Activated naive CD8-positive, alpha-beta T cell treated with anti-CD3 and anti-CD28 coated beads, Interleukin-2, amount 50 U/mL, for 24 hours (primary cell): ENCODE measurements at regions not wholly inside any gene's neighbourhood (a gene's known extent, or its start where the extent isn't known, plus 50 kb on each side); places are given as distances from the start of the nearest gene placed in this dataset.

Source experiments
- ATAC-seq: fragments of 150-1000 bp; cut with Tn5 transposase; one replicate; pipeline ENCODE4 v1.10.0; 2021
- DNase-seq: peaks from one replicate; pipeline ENCODE4 v3.0.0; 2021
- H3K27ac Mint-ChIP-seq: one replicate; pipeline ENCODE4 v1.8.0; 2021; ENCODE audit warnings: mild to moderate bottlenecking, mixed read lengths
- H3K27me3 Mint-ChIP-seq: one replicate; pipeline ENCODE4 v1.8.0; 2021; ENCODE audit warnings: mixed read lengths
- H3K36me3 Mint-ChIP-seq: one replicate; pipeline ENCODE4 v1.8.0; 2021; ENCODE audit warnings: low read depth, mixed read lengths
- H3K4me1 Mint-ChIP-seq: one replicate; pipeline ENCODE4 v1.8.0; 2021; ENCODE audit warnings: mixed read lengths
- H3K4me3 Mint-ChIP-seq: one replicate; pipeline ENCODE4 v1.8.0; 2021; ENCODE audit warnings: mild to moderate bottlenecking, moderate library complexity, mixed read lengths
- H3K9me3 Mint-ChIP-seq: one replicate; pipeline ENCODE4 v1.8.0; 2021; ENCODE audit warnings: mixed read lengths

- H3K36me3 Mint-ChIP-seq: no peaks in the 10 kb centered on the region
- DNase-seq: no peak
- peaks cover 2% of the 10 kb centered on the region for H3K27me3 Mint-ChIP-seq
- H3K4me1 Mint-ChIP-seq: no peaks in the 10 kb centered on the region
- no peak overlapping the region for H3K27ac Mint-ChIP-seq
- peaks cover 8% of the 10 kb centered on the region for H3K9me3 Mint-ChIP-seq
- no peak for ATAC-seq
- H3K4me3 Mint-ChIP-seq: no peak overlapping the region
Observed at GRCh38 chr4:8738471-8738931, 133.1 kb downstream of the HMX1 start.

GRCh38 chr4:8737601-8738279 is 133.9 kb downstream of the HMX1 start:
- ATAC-seq (no peak), DNase-seq (no peak)
- Mint-ChIP-seq H3K27me3 (peaks cover 1% of the 10 kb centered on the region), H3K4me1 (no peaks in the 10 kb centered on the region), H3K36me3 (no peaks in the 10 kb centered on the region), H3K4me3 (no peak overlapping the region), H3K27ac (no peak overlapping the region), H3K9me3 (peaks cover 8% of the 10 kb centered on the region)

- Mint-ChIP-seq H3K36me3 (no peaks in the 10 kb centered on the region), H3K4me1 (no peaks in the 10 kb centered on the region), H3K9me3 (peaks cover 8% of the 10 kb centered on the region), H3K4me3 (no peak overlapping the region), H3K27me3 (no peaks in the 10 kb centered on the region), H3K27ac (no peak overlapping the region)
- DNase-seq (no peak), ATAC-seq (no peak)
Observed at GRCh38 chr4:8737075-8737474, 134.6 kb downstream of the HMX1 start.

GRCh38 chr4:8736090-8736825 is 135.4 kb downstream of the HMX1 start:
- ATAC-seq: no peak
- Mint-ChIP-seq H3K27me3 (no peaks in the 10 kb centered on the region), H3K27ac (no peak overlapping the region), H3K9me3 (peaks cover 8% of the 10 kb centered on the region), H3K4me1 (no peaks in the 10 kb centered on the region), H3K36me3 (no peaks in the 10 kb centered on the region), H3K4me3 (no peak overlapping the region)
- DNase-seq: no peak

- Mint-ChIP-seq H3K27ac (no peak overlapping the region), H3K4me1 (no peaks in the 10 kb centered on the region), H3K9me3 (peaks cover 8% of the 10 kb centered on the region), H3K27me3 (no peaks in the 10 kb centered on the region), H3K4me3 (no peak overlapping the region), H3K36me3 (no peaks in the 10 kb centered on the region)
- no peak for ATAC-seq
- DNase-seq: no peak
Observed at GRCh38 chr4:8735236-8736089, 136.2 kb downstream of the HMX1 start.

GRCh38 chr4:8732681-8733243 is 138.9 kb downstream of the HMX1 start:
- peaks cover 8% of the 10 kb centered on the region for H3K9me3 Mint-ChIP-seq
- DNase-seq (no peak), ATAC-seq (no peak)
- H3K4me3 Mint-ChIP-seq: no peak overlapping the region
- no peaks in the 10 kb centered on the region for H3K27me3 Mint-ChIP-seq
- no peaks in the 10 kb centered on the region for H3K36me3 Mint-ChIP-seq
- no peak overlapping the region for H3K27ac Mint-ChIP-seq
- H3K4me1 Mint-ChIP-seq: no peaks in the 10 kb centered on the region

- DNase-seq (no peak), ATAC-seq (no peak)
- Mint-ChIP-seq H3K9me3 (peaks cover 8% of the 10 kb centered on the region), H3K27ac (no peak overlapping the region), H3K27me3 (no peaks in the 10 kb centered on the region), H3K36me3 (no peaks in the 10 kb centered on the region), H3K4me1 (no peaks in the 10 kb centered on the region), H3K4me3 (no peak overlapping the region)
Observed at GRCh38 chr4:8732092-8732491, 139.5 kb downstream of the CPZ start.

- no peaks in the 10 kb centered on the region for H3K4me1 Mint-ChIP-seq
- H3K27me3 Mint-ChIP-seq: no peaks in the 10 kb centered on the region
- H3K4me3 Mint-ChIP-seq: no peak overlapping the region
- H3K27ac Mint-ChIP-seq: no peak overlapping the region
- no peaks in the 10 kb centered on the region for H3K36me3 Mint-ChIP-seq
- peaks cover 8% of the 10 kb centered on the region for H3K9me3 Mint-ChIP-seq
- DNase-seq (no peak), ATAC-seq (no peak)
Observed at GRCh38 chr4:8731364-8731763, 138.8 kb downstream of the CPZ start.

- ATAC-seq (no peak), DNase-seq (no peak)
- no peak overlapping the region for H3K27ac Mint-ChIP-seq
- H3K4me3 Mint-ChIP-seq: no peak overlapping the region
- no peaks in the 10 kb centered on the region for H3K36me3 Mint-ChIP-seq
- no peaks in the 10 kb centered on the region for H3K4me1 Mint-ChIP-seq
- no peaks in the 10 kb centered on the region for H3K27me3 Mint-ChIP-seq
- peaks cover 8% of the 10 kb centered on the region for H3K9me3 Mint-ChIP-seq
Observed at GRCh38 chr4:8730681-8731080, 138.1 kb downstream of the CPZ start.

- Mint-ChIP-seq H3K27ac (no peak overlapping the region), H3K36me3 (no peaks in the 10 kb centered on the region), H3K9me3 (peaks cover 8% of the 10 kb centered on the region), H3K4me3 (no peak overlapping the region), H3K4me1 (no peaks in the 10 kb centered on the region), H3K27me3 (no peaks in the 10 kb centered on the region)
- DNase-seq (no peak), ATAC-seq (no peak)
Observed at GRCh38 chr4:8730159-8730558, 137.6 kb downstream of the CPZ start.

GRCh38 chr4:8729408-8730149 is 137.0 kb downstream of the CPZ start:
- Mint-ChIP-seq H3K27ac (no peak overlapping the region), H3K4me3 (no peak overlapping the region), H3K36me3 (no peaks in the 10 kb centered on the region), H3K9me3 (peaks cover 8% of the 10 kb centered on the region), H3K27me3 (no peaks in the 10 kb centered on the region), H3K4me1 (no peaks in the 10 kb centered on the region)
- ATAC-seq (no peak), DNase-seq (no peak)

- no peaks in the 10 kb centered on the region for H3K4me1 Mint-ChIP-seq
- H3K36me3 Mint-ChIP-seq: no peaks in the 10 kb centered on the region
- H3K4me3 Mint-ChIP-seq: no peak overlapping the region
- peaks cover under 1% of the 10 kb centered on the region for H3K9me3 Mint-ChIP-seq
- no peak for ATAC-seq
- H3K27me3 Mint-ChIP-seq: peaks cover 3% of the 10 kb centered on the region
- DNase-seq: no peak
- no peak overlapping the region for H3K27ac Mint-ChIP-seq
Observed at GRCh38 chr4:8728536-8729407, 136.2 kb downstream of the CPZ start.
